Fibroblast of pulmonary artery (primary cell): ENCODE measurements at regions not wholly inside any gene's neighbourhood (a gene's known extent, or its start where the extent isn't known, plus 50 kb on each side); places are given as distances from the start of the nearest gene placed in this dataset.

Source experiments
- DNase-seq: peaks from one replicate; pipeline ENCODE4 v3.0.0-alpha.2; 2010; ENCODE audit warnings: low read depth
- H3K4me3 ChIP-seq: replicated peaks from 2 replicates; pipeline ENCODE4 v1.5.1; 2011; ENCODE audit warnings: low read depth, mild to moderate bottlenecking, control low read depth, low read length, moderate library complexity
- CTCF ChIP-seq: IDR thresholded peaks from 2 replicates; pipeline ENCODE4 v1.5.1; 2011; ENCODE audit warnings: mild to moderate bottlenecking, control low read depth, low read length, inconsistent platforms; ENCODE audit errors: missing control alignments

DNA sequence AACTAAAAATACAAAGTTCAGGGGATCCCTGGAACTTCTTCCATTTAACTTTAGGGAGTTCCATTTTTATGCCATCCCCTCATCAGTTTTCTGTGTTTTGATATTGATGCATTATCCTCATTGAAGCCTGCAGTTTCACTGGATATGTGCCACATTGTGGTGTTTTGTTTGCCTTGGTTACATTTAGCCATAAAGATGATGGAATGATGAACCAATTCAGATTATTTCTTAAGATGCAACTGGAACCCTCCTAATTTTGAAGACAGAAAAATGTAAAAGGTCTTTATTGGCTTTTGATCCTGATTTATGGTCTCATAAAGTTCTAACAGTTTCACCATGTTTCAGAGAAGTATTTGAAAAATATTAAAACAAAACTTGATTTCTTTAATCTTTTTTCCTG is 314.2 kb upstream of the KLF6 start:
- DNase-seq, result no peak
- TF ChIP-seq CTCF, result no peak
- H3K4me3 ChIP-seq, result no peak overlapping the region

DNA sequence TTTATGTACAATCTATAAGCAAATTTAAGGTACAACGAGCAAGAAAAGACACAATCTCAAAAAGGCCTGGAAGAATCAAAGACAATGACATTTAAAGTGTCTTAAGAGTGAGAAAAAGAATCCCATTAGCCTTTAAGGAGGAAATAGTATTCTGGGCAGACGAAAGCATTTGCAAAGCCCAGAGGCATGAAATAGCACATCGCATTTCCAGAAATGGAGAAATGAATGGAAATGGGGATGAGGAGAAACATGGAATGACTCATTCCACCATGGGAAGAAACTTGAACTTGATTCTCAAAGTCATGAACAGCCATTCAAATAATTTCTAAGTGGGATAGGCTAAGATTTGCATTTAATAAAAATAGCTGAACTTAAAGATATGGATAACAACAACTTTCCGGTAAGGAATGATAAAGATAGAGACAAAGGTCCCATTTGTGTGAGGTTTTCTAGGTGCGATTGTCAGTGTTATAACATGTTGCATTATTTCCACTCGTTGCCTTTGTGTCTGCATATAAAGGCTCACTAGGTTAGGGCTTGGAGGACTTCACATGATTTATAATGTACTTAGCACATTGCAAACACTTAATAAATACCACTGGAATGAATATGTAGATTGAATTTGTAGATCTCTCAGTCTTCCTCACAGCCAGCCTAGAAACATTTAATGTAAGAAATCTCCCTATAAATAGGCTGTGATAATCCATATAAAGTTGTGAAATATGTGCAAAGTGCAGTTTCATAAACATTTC is 310.3 kb upstream of the KLF6 start:
- no peak for DNase-seq
- no peak overlapping the region for H3K4me3 ChIP-seq
- no peak for TF ChIP-seq CTCF

DNA sequence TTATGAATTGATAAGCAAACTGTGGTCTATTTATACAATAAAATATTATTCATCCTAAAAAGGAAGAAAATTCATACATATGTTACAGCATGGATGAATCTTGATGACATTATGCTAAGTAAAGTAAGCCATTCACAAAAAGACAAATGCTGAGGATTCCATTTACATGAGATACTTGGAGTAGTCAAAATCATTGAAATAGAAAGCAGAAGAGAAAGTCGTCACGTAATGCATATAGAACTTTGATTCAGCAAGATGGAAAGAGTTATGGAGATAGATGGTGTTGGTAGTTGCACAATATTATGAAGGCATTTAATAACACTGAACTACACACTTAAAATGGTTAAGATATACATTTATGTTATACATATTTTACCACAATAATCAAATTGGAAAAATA is 309.7 kb upstream of the KLF6 start:
- no peak for DNase-seq
- no peak overlapping the region for H3K4me3 ChIP-seq
- TF ChIP-seq CTCF, result no peak

DNA sequence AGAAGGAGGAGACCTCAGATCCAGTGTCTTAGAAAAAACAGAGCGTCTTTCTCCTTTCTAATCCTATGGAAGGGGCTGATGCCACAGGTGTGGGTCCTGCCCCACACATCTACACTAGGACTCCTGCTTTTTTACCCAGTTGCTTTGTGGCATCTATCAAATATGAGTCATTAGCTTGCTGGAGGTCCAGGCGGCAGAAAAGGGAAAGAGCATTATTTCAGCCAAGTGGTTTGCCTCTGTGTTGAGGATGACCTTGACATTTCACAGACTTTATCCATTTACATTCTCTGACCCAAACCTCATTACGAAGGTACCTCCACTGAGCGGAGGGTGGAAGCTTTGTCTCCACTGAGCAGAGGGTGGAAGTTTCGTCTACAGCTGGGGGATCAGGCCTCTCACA is 308.4 kb upstream of the KLF6 start:
- no peak for TF ChIP-seq CTCF
- DNase-seq, result no peak
- H3K4me3 ChIP-seq, result no peak overlapping the region

DNA sequence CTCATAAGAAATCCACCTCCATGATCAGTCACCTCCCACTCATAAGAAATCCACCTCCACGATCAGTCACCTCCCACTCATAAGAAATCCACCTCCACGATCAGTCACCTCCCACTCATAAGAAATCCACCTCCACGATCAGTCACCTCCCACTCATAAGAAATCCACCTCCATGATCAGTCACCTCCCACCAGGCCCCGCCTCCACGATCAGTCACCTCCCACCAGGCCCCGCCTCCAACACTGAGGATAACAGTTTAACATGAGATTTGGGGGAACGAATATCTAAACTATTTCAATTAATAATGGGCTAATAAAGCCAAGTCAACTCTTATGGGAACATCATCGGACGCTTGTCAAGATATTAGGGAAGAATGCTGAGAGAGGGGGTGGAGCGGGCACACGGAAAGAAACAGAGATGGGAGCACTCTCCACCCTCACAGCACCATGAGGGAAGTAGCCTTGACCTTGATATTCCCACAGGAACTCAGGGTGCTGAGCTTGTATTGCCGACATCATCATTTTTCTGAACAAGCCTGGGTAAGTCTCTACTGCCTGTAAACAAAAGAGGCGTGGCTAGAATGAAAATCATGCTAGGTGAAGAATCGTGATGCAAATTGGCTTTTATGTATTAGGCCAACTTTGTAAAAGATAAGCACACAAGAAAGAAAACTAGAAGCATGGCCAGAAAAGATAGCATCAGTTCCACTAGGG is 303.5 kb upstream of the KLF6 start:
- no peak overlapping the region for H3K4me3 ChIP-seq
- no peak for DNase-seq
- no peak for TF ChIP-seq CTCF

DNA sequence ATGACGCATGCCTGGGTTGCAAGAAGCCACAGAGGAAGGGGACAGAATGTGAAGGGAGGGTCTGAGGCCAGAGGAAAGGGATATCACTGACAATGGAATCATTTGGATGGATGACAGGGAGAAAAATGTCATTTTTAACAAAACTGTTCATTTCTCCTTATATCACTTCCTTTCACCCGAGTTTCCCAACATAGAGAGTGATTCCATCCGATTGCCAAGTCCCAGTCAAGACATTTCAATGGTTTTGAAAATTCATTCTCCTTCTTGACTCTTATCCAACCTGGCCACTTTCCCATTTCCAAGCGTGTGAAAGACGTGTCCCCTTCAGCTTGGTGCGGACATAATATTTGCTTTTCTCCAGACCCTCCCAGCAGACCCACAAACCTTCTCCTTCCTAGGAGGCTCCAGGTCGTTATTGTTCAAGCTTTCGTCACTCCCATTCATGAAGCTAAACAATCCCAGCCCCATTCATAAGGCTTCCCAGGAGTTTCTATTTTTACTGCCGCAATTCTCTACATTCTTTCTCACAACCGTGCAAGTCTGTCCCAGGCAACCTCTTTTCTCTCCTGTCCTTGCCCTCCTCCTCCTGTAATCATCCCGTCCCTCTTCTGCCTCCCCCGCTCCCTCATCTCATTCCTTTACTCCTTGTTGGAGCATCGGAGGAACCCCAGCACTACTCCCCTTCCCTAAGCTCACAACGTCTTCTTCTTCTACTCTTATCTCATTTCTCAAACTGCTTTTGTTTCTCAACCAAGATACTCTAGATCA is 301.3 kb upstream of the KLF6 start:
- no peak for TF ChIP-seq CTCF
- peak; percentile 96 for DNase-seq
- H3K4me3 ChIP-seq, result peak overlapping the region; percentile 33
